Hepatocyte (in vitro differentiated cells): ENCODE measurements at regions not wholly inside any gene's neighbourhood (a gene's known extent, or its start where the extent isn't known, plus 50 kb on each side); places are given as distances from the start of the nearest gene placed in this dataset.

Experiments
- DNase-seq: peaks from one replicate; pipeline ENCODE4 v3.0.0-alpha.2; 2016; ENCODE audit warnings: low spot score
- H2AFZ ChIP-seq: fragments of 200-600 bp; sonication (generic); 2 replicates; pipeline ENCODE4 v1.6.0; 2016; ENCODE audit warnings: antibody characterized with exemption, mild to moderate bottlenecking
- H3K27ac ChIP-seq: fragments of 200-600 bp; sonication (generic); 2 replicates; pipeline ENCODE4 v1.5.1; 2016; ENCODE audit warnings: mild to moderate bottlenecking
- H3K27me3 ChIP-seq: fragments of 200-600 bp; sonication (generic); 2 replicates; pipeline ENCODE4 v1.6.1; 2016
- H3K36me3 ChIP-seq: fragments of 200-600 bp; sonication (generic); replicated peaks from 2 replicates; pipeline ENCODE4 v1.5.1; 2016; ENCODE audit warnings: low read depth; ENCODE audit not compliant: insufficient read depth
- H3K4me1 ChIP-seq: fragments of 200-600 bp; sonication (generic); 2 replicates; pipeline ENCODE4 v1.5.1; 2016; ENCODE audit warnings: mild to moderate bottlenecking, moderate library complexity; ENCODE audit not compliant: insufficient read depth
- H3K4me2 ChIP-seq: fragments of 200-600 bp; sonication (generic); 2 replicates; pipeline ENCODE4 v1.6.0; 2016
- H3K4me3 ChIP-seq: fragments of 200-600 bp; sonication (generic); 2 replicates; pipeline ENCODE4 v1.5.1; 2016; ENCODE audit warnings: mild to moderate bottlenecking
- H3K79me2 ChIP-seq: fragments of 200-600 bp; sonication (generic); 2 replicates; pipeline ENCODE4 v1.6.0; 2017; ENCODE audit warnings: mild to moderate bottlenecking
- H3K9me2 ChIP-seq: fragments of 200-600 bp; sonication (generic); replicated peaks from 2 replicates; pipeline ENCODE4 v1.6.0; 2017; ENCODE audit warnings: mild to moderate bottlenecking; ENCODE audit not compliant: insufficient read depth
- H3K9me3 ChIP-seq: fragments of 200-600 bp; sonication (generic); 2 replicates; pipeline ENCODE4 v1.5.1; 2016; ENCODE audit warnings: low read depth, mild to moderate bottlenecking
- H4K20me1 ChIP-seq: fragments of 200-600 bp; sonication (generic); 2 replicates; pipeline ENCODE4 v1.6.0; 2016; ENCODE audit warnings: mild to moderate bottlenecking; ENCODE audit not compliant: insufficient read depth, poor library complexity, severe bottlenecking
- EZH2 ChIP-seq: fragments of 200-600 bp; sonication (generic); IDR thresholded peaks from 2 replicates; pipeline ENCODE4 v1.6.1; 2016; ENCODE audit warnings: antibody characterized with exemption, mild to moderate bottlenecking, borderline replicate concordance
- EZH2phosphoT487 ChIP-seq: fragments of 200-600 bp; sonication (generic); IDR thresholded peaks from one replicate; pipeline ENCODE4 v1.6.1; 2018; ENCODE audit warnings: antibody characterized with exemption, mild to moderate bottlenecking, low read depth, moderate library complexity; ENCODE audit not compliant: unreplicated experiment, severe bottlenecking
- WGBS: methylation state at CpG from one replicate; pipeline ENCODE4 v1.1.6; 2016; ENCODE audit warnings: low lambda C conversion rate; ENCODE audit errors: missing lambda C conversion rate; 5-methylcytosine and 5-hydroxymethylcytosine counted together
- TF ChIP-seq, protein P1 (sequence below): fragments of 200-600 bp; sonication (generic); IDR thresholded peaks from 2 replicates; pipeline ENCODE4 v1.5.1; 2016; ENCODE audit warnings: antibody characterized with exemption, mild to moderate bottlenecking; ENCODE audit not compliant: poor library complexity

DNA sequence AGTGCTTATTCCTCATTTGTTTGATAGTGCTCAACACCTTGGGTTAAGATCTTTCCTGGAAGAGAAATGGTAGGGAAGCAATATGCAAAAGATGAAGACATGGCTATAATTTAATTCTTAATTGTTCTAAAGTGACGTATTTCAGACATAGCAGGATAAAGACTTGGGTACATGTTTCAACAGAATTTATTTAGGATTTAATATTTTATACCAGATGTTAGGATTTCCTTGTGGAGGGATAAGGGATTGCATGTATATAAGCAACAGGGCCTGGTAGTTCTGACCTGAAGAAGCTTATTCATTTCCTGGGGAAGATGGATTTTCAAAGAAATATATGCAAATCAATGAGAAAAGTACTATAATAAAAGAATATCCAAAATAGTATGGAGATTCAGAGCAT is 163.8 kb downstream of the FAT3 start:
- TF ChIP-seq EZH2 (no peak), EZH2phosphoT487 (no peak)
- TF ChIP-seq, protein P1, sequence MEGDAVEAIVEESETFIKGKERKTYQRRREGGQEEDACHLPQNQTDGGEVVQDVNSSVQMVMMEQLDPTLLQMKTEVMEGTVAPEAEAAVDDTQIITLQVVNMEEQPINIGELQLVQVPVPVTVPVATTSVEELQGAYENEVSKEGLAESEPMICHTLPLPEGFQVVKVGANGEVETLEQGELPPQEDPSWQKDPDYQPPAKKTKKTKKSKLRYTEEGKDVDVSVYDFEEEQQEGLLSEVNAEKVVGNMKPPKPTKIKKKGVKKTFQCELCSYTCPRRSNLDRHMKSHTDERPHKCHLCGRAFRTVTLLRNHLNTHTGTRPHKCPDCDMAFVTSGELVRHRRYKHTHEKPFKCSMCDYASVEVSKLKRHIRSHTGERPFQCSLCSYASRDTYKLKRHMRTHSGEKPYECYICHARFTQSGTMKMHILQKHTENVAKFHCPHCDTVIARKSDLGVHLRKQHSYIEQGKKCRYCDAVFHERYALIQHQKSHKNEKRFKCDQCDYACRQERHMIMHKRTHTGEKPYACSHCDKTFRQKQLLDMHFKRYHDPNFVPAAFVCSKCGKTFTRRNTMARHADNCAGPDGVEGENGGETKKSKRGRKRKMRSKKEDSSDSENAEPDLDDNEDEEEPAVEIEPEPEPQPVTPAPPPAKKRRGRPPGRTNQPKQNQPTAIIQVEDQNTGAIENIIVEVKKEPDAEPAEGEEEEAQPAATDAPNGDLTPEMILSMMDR = no peak
- Histone ChIP-seq H3K27ac (no peak overlapping the region), H3K4me1 (no peaks in the 10 kb centered on the region), H3K9me2 (no peaks in the 10 kb centered on the region), H3K79me2 (no peaks in the 10 kb centered on the region), H3K4me3 (no peak overlapping the region), H3K4me2 (no peak overlapping the region), H3K27me3 (no peaks in the 10 kb centered on the region), H3K9me3 (no peaks in the 10 kb centered on the region), H3K36me3 (no peaks in the 10 kb centered on the region), H4K20me1 (no peaks in the 10 kb centered on the region), H2AFZ (no peak overlapping the region)
- DNase-seq = no peak
- WGBS = 100% methylated on average over 1 of the region's 1 CpG

DNA sequence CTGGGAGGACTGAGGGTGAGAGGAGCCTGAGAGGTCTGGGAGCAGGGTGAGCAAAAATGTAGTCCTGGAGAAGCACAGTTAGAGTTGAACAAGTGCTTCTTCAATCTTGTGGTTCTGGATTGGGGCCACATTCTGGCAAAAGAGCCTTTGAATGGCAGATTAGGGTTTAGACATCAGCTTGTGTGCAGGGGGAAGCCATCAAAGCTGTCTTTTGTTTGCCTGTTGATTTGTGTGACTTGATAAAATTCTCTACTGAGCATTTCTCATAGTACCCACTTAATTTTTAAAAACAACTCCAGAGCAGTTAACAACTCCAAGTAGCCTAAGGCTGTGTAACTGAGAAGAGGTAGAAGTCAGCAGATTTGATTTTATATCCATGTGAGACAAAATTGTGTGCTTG is 166.2 kb downstream of the FAT3 start:
- Histone ChIP-seq H3K27me3 (no peaks in the 10 kb centered on the region), H3K4me2 (no peak overlapping the region), H2AFZ (no peak overlapping the region), H3K79me2 (no peaks in the 10 kb centered on the region), H3K4me3 (no peak overlapping the region), H3K9me3 (no peaks in the 10 kb centered on the region), H3K9me2 (no peaks in the 10 kb centered on the region), H4K20me1 (no peaks in the 10 kb centered on the region), H3K4me1 (no peaks in the 10 kb centered on the region), H3K27ac (no peak overlapping the region), H3K36me3 (no peaks in the 10 kb centered on the region)
- DNase-seq = no peak
- TF ChIP-seq EZH2 = no peak
- TF ChIP-seq, protein P1 = no peak
- no peak for TF ChIP-seq EZH2phosphoT487

DNA sequence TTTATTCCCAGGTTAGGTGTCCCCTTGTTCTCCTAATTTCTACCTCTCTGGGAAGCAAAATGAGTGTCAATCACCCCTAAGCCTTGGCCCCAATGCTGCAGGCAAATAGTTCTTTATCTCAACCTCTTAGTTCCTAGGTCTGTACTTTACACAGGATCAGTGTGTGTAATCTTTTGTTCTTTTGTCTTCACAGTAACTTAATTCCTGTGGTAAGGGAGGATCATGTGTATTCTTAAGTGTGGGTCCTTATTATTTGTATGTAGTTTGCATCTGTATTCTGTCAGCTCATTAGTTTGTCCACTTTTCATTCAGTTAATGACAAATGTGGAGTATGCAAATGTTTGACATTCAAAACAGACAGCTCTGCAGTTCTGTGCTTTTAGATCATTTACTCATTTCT is 166.7 kb downstream of the FAT3 start:
- Histone ChIP-seq H3K27me3 (no peaks in the 10 kb centered on the region), H3K79me2 (no peaks in the 10 kb centered on the region), H3K4me1 (no peaks in the 10 kb centered on the region), H3K9me2 (no peaks in the 10 kb centered on the region), H3K9me3 (no peaks in the 10 kb centered on the region), H4K20me1 (no peaks in the 10 kb centered on the region), H3K27ac (no peak overlapping the region), H3K4me2 (no peak overlapping the region), H3K4me3 (no peak overlapping the region), H2AFZ (no peak overlapping the region), H3K36me3 (no peaks in the 10 kb centered on the region)
- no peak for DNase-seq
- no peak for TF ChIP-seq EZH2
- TF ChIP-seq, protein P1 = no peak

DNA sequence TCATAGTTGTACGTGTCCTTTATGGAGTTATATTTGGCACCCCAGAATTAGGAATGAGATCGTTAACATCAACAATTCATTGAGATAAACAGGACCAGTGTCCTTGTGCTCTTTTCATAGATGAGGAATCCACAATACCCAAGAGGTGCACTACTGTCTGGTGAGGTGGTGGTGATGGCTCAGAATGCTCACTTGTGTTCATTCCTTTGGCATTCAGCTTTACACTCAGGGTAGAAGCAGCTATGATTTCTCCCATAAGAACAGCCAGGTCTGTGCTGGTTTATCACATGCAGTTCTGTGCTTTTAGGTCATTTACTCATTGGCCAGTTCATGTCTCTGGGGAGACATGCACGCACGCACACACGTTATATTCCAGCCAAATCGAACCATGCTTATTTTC is 167.2 kb downstream of the FAT3 start:
- 85% methylated on average over 6 of the region's 6 CpGs for WGBS
- no peak overlapping the region for H3K4me2 ChIP-seq
- no peaks in the 10 kb centered on the region for H4K20me1 ChIP-seq
- no peaks in the 10 kb centered on the region for H3K9me2 ChIP-seq
- no peak overlapping the region for H3K27ac ChIP-seq
- DNase-seq = no peak
- H3K27me3 ChIP-seq = no peaks in the 10 kb centered on the region
- no peaks in the 10 kb centered on the region for H3K9me3 ChIP-seq
- no peak overlapping the region for H3K4me3 ChIP-seq
- H2AFZ ChIP-seq = no peak overlapping the region
- TF ChIP-seq EZH2 (no peak), EZH2phosphoT487 (no peak)
- TF ChIP-seq, protein P1 = no peak
- no peaks in the 10 kb centered on the region for H3K36me3 ChIP-seq
- H3K4me1 ChIP-seq = no peaks in the 10 kb centered on the region
- no peaks in the 10 kb centered on the region for H3K79me2 ChIP-seq
